Hematopoietic multipotent progenitor cell treated with erythropoietin and hydrocortisone succinate and interleukin-3 and kit ligand, for 15 days (in vitro differentiated cells): ENCODE measurements at regions not wholly inside any gene's neighbourhood (a gene's known extent, or its start where the extent isn't known, plus 50 kb on each side); places are given as distances from the start of the nearest gene placed in this dataset.
"Not testable (repeated sequence)": the region's sequence is repeated elsewhere in the genome, so short reads cannot be mapped to it uniquely, and the experiment has no call there.

Experiments used
- DNase-seq: peaks from one replicate; pipeline ENCODE4 v3.0.0-alpha.2; 2015; ENCODE audit warnings: low spot score

- DNase-seq, result not testable (repeated sequence)
These were observed 69.5 kb downstream of the NPIPA7 start for GRCh38 chr16:16448423-16448822.

DNA sequence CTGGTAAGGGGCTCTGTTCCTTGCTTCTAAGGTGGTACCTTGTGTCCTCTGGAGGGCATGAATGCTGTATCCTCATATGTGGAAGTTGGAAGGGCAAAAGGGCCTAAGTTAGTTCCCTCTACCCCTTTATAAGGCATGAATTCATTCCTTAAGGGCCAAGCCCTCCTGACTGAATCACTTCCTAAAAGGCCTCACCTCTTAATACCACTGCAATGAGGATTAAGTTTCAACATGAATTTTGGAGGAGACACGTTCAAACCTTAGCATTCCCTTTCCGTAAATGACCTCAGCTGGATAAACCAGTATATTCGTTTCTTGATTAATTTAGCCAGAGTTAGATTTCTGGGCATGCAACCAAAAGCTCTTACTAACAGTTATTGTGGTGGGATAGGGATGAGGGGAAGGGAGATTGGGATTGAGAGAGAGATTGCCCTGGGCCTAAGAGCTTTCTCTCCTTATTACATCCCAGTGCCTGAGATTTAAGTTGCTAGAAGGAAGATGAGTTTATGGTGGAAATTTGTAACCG lies 70.8 kb downstream of the NPIPA7 start:
- not testable (repeated sequence) for DNase-seq

DNA sequence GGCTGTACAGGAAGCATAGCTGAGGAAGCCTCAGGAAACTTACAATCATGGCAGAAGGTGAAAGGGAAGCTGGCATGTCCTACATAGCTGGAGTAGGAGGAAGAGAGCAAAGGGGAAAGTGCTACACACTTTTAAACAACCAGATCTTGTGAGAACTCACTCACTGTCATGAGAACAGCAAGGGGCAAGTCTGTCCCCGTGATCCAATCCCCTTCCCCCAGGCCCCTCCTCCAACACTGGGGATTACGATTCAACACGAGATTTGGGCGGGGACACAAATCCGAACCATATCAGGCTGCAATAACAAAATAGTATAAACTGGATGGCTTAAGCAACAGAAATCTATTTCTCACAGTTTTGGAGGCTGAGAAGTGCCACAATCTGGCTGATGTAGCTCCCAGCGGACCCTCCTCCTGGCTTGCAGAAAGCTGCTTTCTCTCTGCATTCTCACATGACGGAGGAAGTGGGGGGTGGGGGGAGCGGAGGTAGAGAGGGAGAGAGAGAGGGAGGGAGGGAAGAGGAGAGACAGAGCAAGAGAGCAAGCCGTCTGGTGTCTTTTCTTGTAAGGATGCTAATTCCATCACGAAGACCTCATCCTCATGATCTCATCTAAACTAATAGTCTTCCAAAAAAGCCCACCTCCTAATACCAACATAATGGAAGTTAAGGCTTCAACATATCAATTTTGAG lies 72.9 kb downstream of the NPIPA7 start:
- DNase-seq, result not testable (repeated sequence)

DNA sequence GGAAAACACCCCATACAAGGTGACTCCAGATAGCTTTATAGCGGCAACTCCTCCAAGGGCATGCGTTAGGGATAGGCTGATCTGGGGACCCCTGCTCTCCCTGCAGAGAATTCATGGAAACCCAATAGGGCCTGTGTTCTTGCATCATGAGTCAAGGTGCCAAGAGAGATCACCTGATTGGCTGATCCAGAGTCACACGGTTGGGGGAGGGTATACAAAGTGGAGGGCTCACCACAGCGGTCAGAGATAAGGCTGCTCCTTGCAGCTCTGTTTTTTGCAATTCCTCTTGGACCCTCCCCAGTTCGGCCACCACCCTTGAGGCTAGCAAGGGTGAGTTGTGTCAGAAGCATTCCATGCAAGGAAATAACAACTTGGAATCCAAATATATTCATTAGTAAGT lies 79.6 kb downstream of the NPIPA7 start:
- DNase-seq, result not testable (repeated sequence)

DNA sequence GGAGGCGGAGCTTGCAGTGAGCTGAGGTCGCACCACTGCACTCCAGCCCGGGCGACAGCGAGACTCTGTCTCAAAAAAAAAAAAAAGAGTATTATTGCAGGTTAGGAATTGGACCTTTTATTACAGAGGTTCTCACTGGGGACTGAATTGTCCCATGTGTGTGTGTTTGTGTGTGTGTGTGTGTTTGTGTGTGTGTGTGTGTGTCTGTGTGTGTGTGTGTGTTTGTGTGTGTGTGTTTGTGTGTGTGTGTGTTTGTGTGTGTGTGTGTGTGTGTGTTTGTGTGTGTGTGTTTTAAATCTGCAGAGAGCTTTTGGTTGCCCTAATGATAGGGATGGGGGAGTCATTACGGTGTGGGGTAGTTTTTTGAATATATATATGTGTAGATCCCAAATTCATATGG lies 84.9 kb downstream of the NPIPA7 start:
- DNase-seq, result not testable (repeated sequence)

DNA sequence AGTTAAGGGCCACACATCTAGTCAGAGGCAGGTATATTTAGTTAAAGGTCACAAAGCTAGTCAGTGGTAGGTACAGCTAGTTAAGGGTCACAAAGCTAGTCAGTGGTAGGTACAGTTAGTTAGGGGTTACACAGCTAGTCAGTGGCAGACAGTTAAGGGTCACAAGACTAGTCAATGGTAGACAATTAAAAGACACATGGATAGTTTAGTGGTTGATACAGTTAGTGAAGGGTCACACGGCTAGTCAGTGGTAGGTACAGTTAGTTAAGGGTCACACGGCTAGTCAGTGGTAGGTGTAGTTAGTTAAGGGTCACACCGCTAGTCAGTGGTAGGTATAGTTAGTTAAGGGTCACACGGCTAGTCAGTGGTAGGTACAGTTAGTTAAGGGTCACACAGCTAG lies 110.0 kb downstream of the NPIPA7 start:
- DNase-seq, result not testable (repeated sequence)

DNA sequence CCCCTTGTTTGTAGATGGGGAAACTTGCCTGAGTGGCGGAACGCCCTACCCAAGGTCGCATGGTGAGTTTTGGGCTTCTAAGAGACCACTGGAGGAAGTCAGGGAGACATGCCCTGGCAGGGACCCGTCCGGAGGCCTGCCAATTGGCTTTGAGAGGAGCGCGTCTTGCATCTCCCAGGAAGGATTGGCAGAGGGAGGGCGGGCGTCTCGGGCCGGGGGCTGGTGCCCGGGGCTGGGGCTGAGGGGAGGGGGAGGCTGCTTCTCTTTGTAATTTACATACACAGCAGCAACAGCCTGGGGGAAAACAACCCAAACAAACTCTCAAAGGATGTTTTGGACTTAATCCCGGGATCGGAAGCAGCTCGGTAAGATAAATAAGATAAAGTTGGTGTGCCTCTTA lies 110.5 kb downstream of the NPIPA7 start:
- not testable (repeated sequence) for DNase-seq

DNA sequence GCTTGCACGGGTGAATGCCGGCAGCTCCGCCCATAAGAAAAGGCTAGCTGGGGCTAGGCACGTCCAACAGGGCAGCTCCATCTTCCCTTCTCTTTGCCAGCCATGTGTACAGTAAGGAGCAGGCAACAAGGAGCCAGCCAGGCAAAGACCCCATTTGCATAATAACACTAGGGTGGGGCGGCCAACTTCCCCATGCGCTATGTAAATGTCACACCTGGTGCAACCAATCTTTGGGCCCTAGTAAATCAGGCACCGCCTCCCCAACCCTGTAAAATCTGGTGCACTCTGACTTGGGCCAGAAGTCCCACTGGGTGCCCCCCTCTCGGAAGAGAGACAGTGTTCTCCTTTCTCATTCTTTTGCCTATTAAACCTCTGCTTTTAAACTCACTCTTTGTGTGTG lies 115.2 kb downstream of the NPIPA7 start:
- DNase-seq, result not testable (repeated sequence)

GRCh38 chr16:16494998-16495397 lies 116.1 kb downstream of the NPIPA7 start:
- DNase-seq, result not testable (repeated sequence)

DNA sequence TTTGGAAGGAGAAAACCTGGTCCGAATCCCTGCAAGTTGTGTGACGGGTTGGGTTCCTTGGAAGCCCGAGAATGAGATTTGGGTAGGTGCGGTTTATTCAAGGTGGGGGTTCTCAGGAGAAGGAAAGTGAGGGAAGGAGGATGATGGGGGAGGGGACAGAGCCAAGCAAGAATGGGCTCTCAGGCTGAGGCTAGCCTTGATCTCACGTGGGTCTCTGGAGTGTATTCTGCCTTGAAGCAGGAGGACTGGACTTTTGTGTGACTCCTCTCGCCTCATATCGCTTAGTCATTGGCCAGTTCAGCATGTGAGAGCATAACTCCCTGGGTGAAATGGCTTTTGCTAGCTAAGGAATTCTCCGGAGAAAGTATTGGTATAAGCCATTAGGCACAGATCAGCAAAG lies 120.9 kb downstream of the NPIPA7 start:
- DNase-seq, result not testable (repeated sequence)

DNA sequence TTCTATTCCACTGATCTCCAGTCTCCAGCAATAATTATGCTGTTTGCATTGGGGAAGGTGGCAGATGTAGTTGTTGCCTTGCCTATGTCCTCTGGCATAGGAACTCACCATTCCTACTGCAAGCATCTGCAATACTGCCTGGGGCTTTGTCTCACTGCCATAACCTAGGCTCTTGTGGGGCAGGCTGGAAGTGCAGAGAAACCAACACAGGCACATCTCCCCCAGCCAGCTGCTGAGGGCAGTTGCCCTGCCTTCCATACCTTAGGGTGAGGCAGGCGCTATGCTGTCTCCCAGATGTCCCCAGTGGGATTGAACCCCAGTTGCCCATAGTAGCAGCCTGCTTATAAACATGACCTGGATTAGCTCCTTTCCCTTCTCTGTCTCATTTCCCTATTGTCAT lies 128.1 kb downstream of the NPIPA7 start:
- not testable (repeated sequence) for DNase-seq

DNA sequence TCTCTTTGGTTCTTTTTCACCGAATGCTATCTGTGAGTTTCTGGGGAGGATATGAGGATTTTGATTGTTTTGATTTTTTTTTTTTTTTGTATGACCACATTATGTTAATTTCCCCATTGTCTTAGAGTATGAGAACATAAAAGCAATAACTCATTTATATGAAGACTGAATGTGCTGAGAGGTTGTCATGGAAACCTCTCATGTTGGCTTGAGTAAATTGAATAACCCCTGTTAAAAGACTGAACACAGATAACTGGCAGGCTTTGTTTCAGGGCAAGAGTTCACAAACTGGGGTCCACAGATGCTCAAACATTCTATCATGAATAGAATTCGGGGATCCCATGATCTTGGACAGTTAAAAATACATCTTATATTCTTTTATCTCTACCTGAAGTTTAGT lies 129.4 kb downstream of the NPIPA7 start:
- not testable (repeated sequence) for DNase-seq

DNA sequence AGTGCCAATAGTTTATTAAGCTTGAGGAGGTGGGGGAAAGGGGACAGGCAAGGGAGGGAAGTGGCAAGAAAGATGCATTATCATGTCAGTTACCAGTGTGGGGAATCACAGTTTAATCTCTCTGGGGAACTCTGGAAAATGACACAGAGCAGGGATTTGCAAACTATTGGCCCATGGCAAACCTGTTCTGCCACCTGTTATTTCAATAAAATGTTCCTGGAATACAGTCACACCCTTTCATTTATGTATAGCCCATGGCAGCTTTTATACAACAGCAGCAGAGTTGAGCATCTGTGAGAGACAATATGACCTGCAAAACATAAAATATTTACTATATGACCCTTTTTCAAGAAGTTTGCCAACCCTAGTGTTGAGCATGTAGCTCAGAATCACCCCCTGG lies 140.5 kb downstream of the NPIPA7 start:
- not testable (repeated sequence) for DNase-seq

GRCh38 chr16:16521239-16522002 lies 142.5 kb downstream of the NPIPA7 start:
- DNase-seq, result not testable (repeated sequence)

- DNase-seq, result not testable (repeated sequence)
These were observed 148.1 kb downstream of the NPIPA7 start for GRCh38 chr16:16526998-16527397.

GRCh38 chr16:16530744-16531143 lies 151.8 kb downstream of the NPIPA7 start:
- not testable (repeated sequence) for DNase-seq

GRCh38 chr16:16535565-16535964 lies 156.6 kb downstream of the NPIPA7 start:
- DNase-seq, result not testable (repeated sequence)

- not testable (repeated sequence) for DNase-seq
These were observed 157.2 kb downstream of the NPIPA7 start for GRCh38 chr16:16536151-16536550.

DNA sequence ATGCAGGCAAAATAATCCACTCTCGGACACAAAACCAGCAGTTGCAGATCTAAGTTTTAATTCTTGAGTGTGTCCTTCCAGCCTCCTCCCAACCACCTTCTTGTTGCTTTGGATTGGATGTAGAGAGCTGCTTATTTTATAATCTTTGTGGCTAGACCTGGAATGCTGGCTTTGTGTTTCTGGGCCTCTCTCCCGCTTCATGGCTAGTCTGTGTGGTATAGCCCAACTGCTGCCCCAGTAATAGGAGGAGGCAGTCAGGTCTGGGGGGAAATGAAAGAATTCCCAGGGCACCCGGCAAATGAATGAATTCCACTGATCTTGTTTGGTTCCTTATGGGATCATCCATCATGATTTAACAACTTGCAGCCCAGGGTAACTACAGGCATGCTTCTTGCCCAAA lies 170.8 kb downstream of the NPIPA7 start:
- DNase-seq, result not testable (repeated sequence)

DNA sequence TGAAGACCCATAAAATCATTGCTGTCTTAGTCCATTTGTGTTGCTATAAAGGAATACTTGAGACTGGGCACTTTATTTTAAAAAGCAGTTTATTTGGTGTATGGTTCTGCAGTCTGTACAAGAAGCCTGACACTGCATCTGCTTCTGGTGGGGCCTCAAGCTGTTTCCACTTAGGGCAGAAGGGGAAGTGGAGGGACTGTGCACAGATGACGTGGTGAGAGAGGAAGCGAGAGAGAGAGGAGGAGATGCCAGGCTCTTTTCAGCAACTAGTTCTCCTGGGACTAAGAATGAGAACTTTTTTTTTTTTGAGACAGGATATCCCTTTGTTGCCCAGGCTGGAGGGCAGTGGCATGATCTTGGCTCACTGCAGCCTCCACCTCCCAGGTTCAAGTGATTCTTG lies 171.9 kb downstream of the NPIPA7 start:
- not testable (repeated sequence) for DNase-seq

DNA sequence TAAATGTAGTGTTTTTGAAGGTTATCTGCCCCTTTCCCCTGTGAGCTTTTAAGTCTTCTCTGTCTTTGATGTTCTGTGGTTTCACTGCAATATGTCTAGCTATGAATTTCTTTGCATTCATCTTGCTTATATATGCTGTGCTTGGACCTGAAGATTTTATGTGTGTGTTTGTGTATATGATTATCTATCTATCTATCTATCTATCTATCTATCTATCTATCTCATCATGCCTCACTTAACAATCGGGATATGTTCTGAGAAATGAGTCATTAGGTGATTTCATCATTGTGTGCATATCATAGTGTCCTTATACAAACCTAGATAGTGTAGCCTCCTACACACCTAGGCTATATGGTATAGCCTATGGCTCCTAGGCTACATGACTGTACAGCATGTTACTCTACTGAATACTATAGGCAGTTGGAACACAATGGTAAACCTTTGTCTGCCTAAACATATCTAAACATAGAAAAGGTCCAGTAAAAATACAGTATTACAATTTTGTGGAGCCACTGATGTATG lies 173.9 kb downstream of the NPIPA7 start:
- not testable (repeated sequence) for DNase-seq

GRCh38 chr16:16559179-16559740 lies 180.3 kb downstream of the NPIPA7 start:
- DNase-seq, result not testable (repeated sequence)
